C4-2B (cell line): ENCODE measurements at regions not wholly inside any gene's neighbourhood (a gene's known extent, or its start where the extent isn't known, plus 50 kb on each side); places are given as distances from the start of the nearest gene placed in this dataset.

Source experiments
- H3K27ac ChIP-seq: fragments of 450-650 bp; 2 replicates; pipeline ENCODE4 v1.5.1; 2017
- CTCF ChIP-seq: fragments of 450-650 bp; conservative IDR thresholded peaks from 2 replicates; pipeline ENCODE4 v1.5.1; 2017; ENCODE audit warnings: mild to moderate bottlenecking
- ZFX ChIP-seq: fragments of 450-650 bp; IDR thresholded peaks from 2 replicates; pipeline ENCODE4 v1.6.1; 2017

DNA sequence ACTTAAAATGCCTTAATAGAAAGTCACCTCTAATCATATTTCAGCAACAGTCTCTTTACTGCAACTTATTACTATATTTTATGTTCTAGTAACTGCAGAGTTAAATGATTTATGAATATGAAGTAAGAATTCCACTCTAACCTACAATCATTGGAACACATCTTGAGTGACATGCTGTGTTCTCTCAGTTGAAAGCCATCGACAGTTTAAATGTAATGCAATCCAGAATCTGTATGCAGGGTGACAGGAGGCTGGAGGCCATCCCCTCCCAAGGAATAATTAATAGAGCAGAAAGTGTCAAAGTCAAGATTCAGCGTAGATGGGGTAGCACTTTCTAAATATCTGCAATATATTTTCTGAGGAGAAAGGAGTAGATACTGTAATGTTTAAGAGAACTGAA, 590.3 kb upstream of the SORCS1 start:
- TF ChIP-seq CTCF (no peak), ZFX (no peak)
- no peak overlapping the region for H3K27ac ChIP-seq

GRCh38 chr10:107749235-107749634, 584.7 kb upstream of the SORCS1 start:
- TF ChIP-seq CTCF = no peak
- TF ChIP-seq ZFX = no peak
- no peak overlapping the region for H3K27ac ChIP-seq

- TF ChIP-seq CTCF = no peak
- no peak for TF ChIP-seq ZFX
- H3K27ac ChIP-seq = no peak overlapping the region
Observed at GRCh38 chr10:107747851-107748250, 583.3 kb upstream of the SORCS1 start.

GRCh38 chr10:107741971-107742370, 577.5 kb upstream of the SORCS1 start:
- H3K27ac ChIP-seq = no peak overlapping the region
- TF ChIP-seq ZFX (no peak), CTCF (no peak)

GRCh38 chr10:107740962-107741690, 576.6 kb upstream of the SORCS1 start:
- H3K27ac ChIP-seq = no peak overlapping the region
- no peak for TF ChIP-seq ZFX
- no peak for TF ChIP-seq CTCF

- no peak for TF ChIP-seq ZFX
- no peak for TF ChIP-seq CTCF
- H3K27ac ChIP-seq = no peak overlapping the region
Observed at GRCh38 chr10:107739951-107740350, 575.4 kb upstream of the SORCS1 start.

GRCh38 chr10:107733328-107734130, 569.0 kb upstream of the SORCS1 start:
- no peak overlapping the region for H3K27ac ChIP-seq
- TF ChIP-seq CTCF (no peak), ZFX (no peak)
